ENCODE measurements at regions not wholly inside any gene's neighbourhood (a gene's known extent, or its start where the extent isn't known, plus 50 kb on each side); places are given as distances from the start of the nearest gene placed in this dataset.

DNA sequence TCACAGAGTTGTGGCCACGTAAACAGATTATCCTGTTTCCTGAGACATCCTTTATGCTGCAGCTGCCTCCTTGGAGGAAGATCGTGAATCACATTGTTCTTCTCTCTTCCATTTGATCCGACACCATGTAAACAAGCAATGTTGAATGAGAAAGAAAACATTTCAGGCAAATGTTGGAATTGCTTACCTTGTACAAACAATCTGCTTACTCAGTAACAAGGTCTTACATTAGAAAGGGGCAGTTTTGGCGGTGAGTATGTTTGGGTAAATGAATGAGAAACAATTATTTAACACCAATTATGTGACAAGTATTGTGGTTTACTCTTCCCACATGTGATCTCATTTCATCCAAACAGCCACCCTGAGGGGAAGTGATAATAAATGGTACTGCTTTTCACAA, 637.8 kb downstream of the RAB28 start:
- H3K4me2 ChIP-seq (ENCODE audit: low read depth, low read length) = no peak overlapping the region
- H3K4me1 ChIP-seq (ENCODE audit: low read length) = no peaks in the 10 kb centered on the region
- no peaks in the 10 kb centered on the region for H3K79me2 ChIP-seq (ENCODE audit: low read length)
- no peaks in the 10 kb centered on the region for H3K9me2 ChIP-seq (replicated peaks; ENCODE audit: insufficient read depth, low read length)
- no peak overlapping the region for H3K4me3 ChIP-seq (ENCODE audit: low read length)
- H3K27me3 ChIP-seq (replicated peaks; ENCODE audit: insufficient read depth, low read length) = no peaks in the 10 kb centered on the region
- no peaks in the 10 kb centered on the region for H3K9me3 ChIP-seq (replicated peaks; ENCODE audit: insufficient read depth, low read length)
- H3K27ac ChIP-seq (ENCODE audit: low read length) = no peak overlapping the region
- no peaks in the 10 kb centered on the region for H3F3A ChIP-seq (ENCODE audit: insufficient read depth, low read length)
- H2AFZ ChIP-seq (ENCODE audit: low read length) = no peak overlapping the region
- no peak for DNase-seq
- no peak for TF ChIP-seq EZH2phosphoT487 (IDR thresholded peaks at IDR 0.05; ENCODE audit: low read length)
- no peak for TF ChIP-seq EZH2 (optimal IDR thresholded peaks at IDR 0.05; ENCODE audit: low read depth, low read length)
- no peak for TF ChIP-seq CTCF (IDR thresholded peaks at IDR 0.05; ENCODE audit: low read length)
- H3K9ac ChIP-seq (ENCODE audit: low read length) = no peak overlapping the region
- H3K36me3 ChIP-seq (replicated peaks; ENCODE audit: insufficient read depth, low read length) = no peaks in the 10 kb centered on the region
- H4K20me1 ChIP-seq (ENCODE audit: insufficient read depth, low read length) = no peaks in the 10 kb centered on the region

GRCh38 chr4:12844141-12844540, 640.0 kb downstream of the RAB28 start:
- Histone ChIP-seq H3K27ac (ENCODE audit: low read length) (no peak overlapping the region), H3K9me3 (replicated peaks; ENCODE audit: insufficient read depth, low read length) (no peaks in the 10 kb centered on the region), H4K20me1 (ENCODE audit: insufficient read depth, low read length) (no peaks in the 10 kb centered on the region), H2AFZ (ENCODE audit: low read length) (no peak overlapping the region), H3K27me3 (replicated peaks; ENCODE audit: insufficient read depth, low read length) (no peaks in the 10 kb centered on the region), H3K79me2 (ENCODE audit: low read length) (no peaks in the 10 kb centered on the region), H3F3A (ENCODE audit: insufficient read depth, low read length) (no peaks in the 10 kb centered on the region), H3K9me2 (replicated peaks; ENCODE audit: insufficient read depth, low read length) (no peaks in the 10 kb centered on the region), H3K4me1 (ENCODE audit: low read length) (no peaks in the 10 kb centered on the region), H3K9ac (ENCODE audit: low read length) (no peak overlapping the region), H3K4me3 (ENCODE audit: low read length) (no peak overlapping the region), H3K4me2 (ENCODE audit: low read depth, low read length) (no peak overlapping the region), H3K36me3 (replicated peaks; ENCODE audit: insufficient read depth, low read length) (no peaks in the 10 kb centered on the region)
- no peak for DNase-seq
- TF ChIP-seq EZH2phosphoT487 (IDR thresholded peaks at IDR 0.05; ENCODE audit: low read length) = no peak

GRCh38 chr4:12827966-12828365, 656.2 kb downstream of the RAB28 start:
- no peak overlapping the region for H3K4me2 ChIP-seq (ENCODE audit: low read depth, low read length)
- H3K79me2 ChIP-seq (ENCODE audit: low read length) = no peaks in the 10 kb centered on the region
- H3K9ac ChIP-seq (ENCODE audit: low read length) = no peak overlapping the region
- no peak for TF ChIP-seq EZH2 (optimal IDR thresholded peaks at IDR 0.05; ENCODE audit: low read depth, low read length)
- TF ChIP-seq EZH2phosphoT487 (IDR thresholded peaks at IDR 0.05; ENCODE audit: low read length) = no peak
- no peak for TF ChIP-seq CTCF (IDR thresholded peaks at IDR 0.05; ENCODE audit: low read length)
- DNase-seq = no peak
- H3K27me3 ChIP-seq (replicated peaks; ENCODE audit: insufficient read depth, low read length) = no peaks in the 10 kb centered on the region
- no peak overlapping the region for H3K27ac ChIP-seq (ENCODE audit: low read length)
- no peak overlapping the region for H2AFZ ChIP-seq (ENCODE audit: low read length)
- H3K9me3 ChIP-seq (replicated peaks; ENCODE audit: insufficient read depth, low read length) = no peaks in the 10 kb centered on the region
- no peaks in the 10 kb centered on the region for H3K36me3 ChIP-seq (replicated peaks; ENCODE audit: insufficient read depth, low read length)
- no peaks in the 10 kb centered on the region for H4K20me1 ChIP-seq (ENCODE audit: insufficient read depth, low read length)
- H3K4me1 ChIP-seq (ENCODE audit: low read length) = no peaks in the 10 kb centered on the region
- no peaks in the 10 kb centered on the region for H3K9me2 ChIP-seq (replicated peaks; ENCODE audit: insufficient read depth, low read length)
- H3F3A ChIP-seq (ENCODE audit: insufficient read depth, low read length) = no peaks in the 10 kb centered on the region
- no peak overlapping the region for H3K4me3 ChIP-seq (ENCODE audit: low read length)

- Histone ChIP-seq H3K36me3 (replicated peaks; ENCODE audit: insufficient read depth, low read length) (no peaks in the 10 kb centered on the region), H4K20me1 (ENCODE audit: insufficient read depth, low read length) (no peaks in the 10 kb centered on the region), H3K4me3 (ENCODE audit: low read length) (no peak overlapping the region), H3F3A (ENCODE audit: insufficient read depth, low read length) (no peaks in the 10 kb centered on the region), H3K27me3 (replicated peaks; ENCODE audit: insufficient read depth, low read length) (no peaks in the 10 kb centered on the region), H3K79me2 (ENCODE audit: low read length) (no peaks in the 10 kb centered on the region), H3K9me3 (replicated peaks; ENCODE audit: insufficient read depth, low read length) (no peaks in the 10 kb centered on the region), H2AFZ (ENCODE audit: low read length) (no peak overlapping the region), H3K9ac (ENCODE audit: low read length) (no peak overlapping the region), H3K27ac (ENCODE audit: low read length) (no peak overlapping the region), H3K9me2 (replicated peaks; ENCODE audit: insufficient read depth, low read length) (no peaks in the 10 kb centered on the region), H3K4me2 (ENCODE audit: low read depth, low read length) (no peak overlapping the region), H3K4me1 (ENCODE audit: low read length) (no peaks in the 10 kb centered on the region)
- DNase-seq = no peak
- TF ChIP-seq EZH2 (optimal IDR thresholded peaks at IDR 0.05; ENCODE audit: low read depth, low read length) (no peak), EZH2phosphoT487 (IDR thresholded peaks at IDR 0.05; ENCODE audit: low read length) (no peak), CTCF (IDR thresholded peaks at IDR 0.05; ENCODE audit: low read length) (no peak)
Measured at GRCh38 chr4:12791536-12791935, 692.6 kb downstream of the RAB28 start.
